ENCODE measurements at regions not wholly inside any gene's neighbourhood (a gene's known extent, or its start where the extent isn't known, plus 50 kb on each side); places are given as distances from the start of the nearest gene placed in this dataset.
"Not testable (repeated sequence)": the region's sequence is repeated elsewhere in the genome, so short reads cannot be mapped to it uniquely, and the experiment has no call there.

- DNase-seq, result peak in 1 of 2 donors; percentile 18
These were observed 408.2 kb upstream of the CBLB start for GRCh38 chr3:106276755-106277612.

GRCh38 chr3:106277731-106278130, 408.9 kb upstream of the CBLB start:
- no peak for DNase-seq

- no peak for DNase-seq
These were observed 412.4 kb upstream of the CBLB start for GRCh38 chr3:106281221-106281620.

GRCh38 chr3:106282943-106283342, 414.1 kb upstream of the CBLB start:
- no peak for DNase-seq

GRCh38 chr3:106288781-106289180, 420.0 kb upstream of the CBLB start:
- DNase-seq, result no peak

GRCh38 chr3:106290304-106290997, 421.6 kb upstream of the CBLB start:
- DNase-seq, result no peak

- DNase-seq, result no peak
These were observed 424.3 kb upstream of the CBLB start for GRCh38 chr3:106293161-106293560.

GRCh38 chr3:106294121-106294520, 425.3 kb upstream of the CBLB start:
- no peak for DNase-seq

- no peak for DNase-seq
These were observed 427.2 kb upstream of the CBLB start for GRCh38 chr3:106296062-106296461.

GRCh38 chr3:106299300-106300098, 430.7 kb upstream of the CBLB start:
- DNase-seq, result peak in 1 of 2 donors; percentile 12

- peak in 1 of 2 donors; percentile 33 for DNase-seq
These were observed 433.8 kb upstream of the CBLB start for GRCh38 chr3:106302451-106303221.

- DNase-seq, result no peak
These were observed 435.0 kb upstream of the CBLB start for GRCh38 chr3:106303766-106304165.

- no peak for DNase-seq
These were observed 436.3 kb upstream of the CBLB start for GRCh38 chr3:106305127-106305526.

- no peak for DNase-seq
These were observed 437.1 kb upstream of the CBLB start for GRCh38 chr3:106305882-106306435.

- no peak for DNase-seq
These were observed 440.5 kb upstream of the CBLB start for GRCh38 chr3:106309274-106309673.

GRCh38 chr3:106309798-106310197, 441.0 kb upstream of the CBLB start:
- not testable (repeated sequence) for DNase-seq

GRCh38 chr3:106317141-106318055, 448.6 kb upstream of the CBLB start:
- no peak for DNase-seq

- DNase-seq, result not testable (repeated sequence)
These were observed 452.6 kb upstream of the CBLB start for GRCh38 chr3:106321438-106321837.

GRCh38 chr3:106323586-106323985, 454.8 kb upstream of the CBLB start:
- no peak for DNase-seq

GRCh38 chr3:106326941-106327695, 458.3 kb upstream of the CBLB start:
- DNase-seq, result no peak

All from CD4-positive, alpha-beta T cell treated with Interferon alpha-2 for 1 hour (primary cell).